Nephron progenitor cell (in vitro differentiated cells): ENCODE measurements at regions not wholly inside any gene's neighbourhood (a gene's known extent, or its start where the extent isn't known, plus 50 kb on each side); places are given as distances from the start of the nearest gene placed in this dataset.
"Not testable (repeated sequence)": the region's sequence is repeated elsewhere in the genome, so short reads cannot be mapped to it uniquely, and the experiment has no call there.

Experiments
- DNase-seq: peaks from one replicate; pipeline ENCODE4 v3.0.0; 2021
- H3K27ac Mint-ChIP-seq: 2 replicates; pipeline ENCODE4 v1.8.0; 2021; ENCODE audit warnings: mild to moderate bottlenecking, moderate library complexity, mixed read lengths
- H3K27me3 Mint-ChIP-seq: 2 replicates; pipeline ENCODE4 v1.8.0; 2021; ENCODE audit warnings: mild to moderate bottlenecking, low read depth, mixed read lengths; ENCODE audit not compliant: poor library complexity
- H3K36me3 Mint-ChIP-seq: 2 replicates; pipeline ENCODE4 v1.8.0; 2021; ENCODE audit warnings: low read depth, mixed read lengths
- H3K4me1 Mint-ChIP-seq: 2 replicates; pipeline ENCODE4 v1.8.0; 2021; ENCODE audit warnings: mixed read lengths
- H3K4me3 Mint-ChIP-seq: 2 replicates; pipeline ENCODE4 v1.8.0; 2021; ENCODE audit warnings: mild to moderate bottlenecking, moderate library complexity, mixed read lengths
- H3K9me3 Mint-ChIP-seq: 2 replicates; pipeline ENCODE4 v1.8.0; 2021; ENCODE audit warnings: mild to moderate bottlenecking, moderate library complexity, mixed read lengths
- CTCF ChIP-seq: fragments of 200-600 bp; sonication (generic); IDR thresholded peaks from 2 replicates; pipeline ENCODE4 v1.5.0; 2021; ENCODE audit warnings: antibody characterized with exemption

GRCh38 chr5:176133289-176133870 is 104.8 kb upstream of the SIMC1 start:
- DNase-seq, result peak; percentile 36
- Mint-ChIP-seq H3K4me3 (peak overlapping the region; percentile 73), H3K4me1 (peaks cover 19% of the 10 kb centered on the region), H3K27me3 (peaks cover 47% of the 10 kb centered on the region), H3K36me3 (no peaks in the 10 kb centered on the region), H3K27ac (no peak overlapping the region), H3K9me3 (peaks cover 4% of the 10 kb centered on the region)
- no peak for TF ChIP-seq CTCF

- Mint-ChIP-seq H3K36me3 (no peaks in the 10 kb centered on the region), H3K27ac (no peak overlapping the region), H3K4me3 (peak overlapping the region; percentile 73), H3K4me1 (peaks cover 19% of the 10 kb centered on the region), H3K27me3 (peaks cover 47% of the 10 kb centered on the region), H3K9me3 (peaks cover 4% of the 10 kb centered on the region)
- no peak for TF ChIP-seq CTCF
- DNase-seq, result no peak
Measured at GRCh38 chr5:176133877-176134276, 104.3 kb upstream of the SIMC1 start.

- no peak overlapping the region for H3K4me3 Mint-ChIP-seq
- H3K36me3 Mint-ChIP-seq, result no peaks in the 10 kb centered on the region
- DNase-seq, result no peak
- H3K27ac Mint-ChIP-seq, result no peak overlapping the region
- TF ChIP-seq CTCF, result no peak
- peaks cover 19% of the 10 kb centered on the region for H3K4me1 Mint-ChIP-seq
- peaks cover 47% of the 10 kb centered on the region for H3K27me3 Mint-ChIP-seq
- peaks cover 4% of the 10 kb centered on the region for H3K9me3 Mint-ChIP-seq
Measured at GRCh38 chr5:176134529-176135223, 103.5 kb upstream of the SIMC1 start.

GRCh38 chr5:176140138-176140537 is 98.1 kb upstream of the SIMC1 start:
- not testable (repeated sequence) for H3K9me3 Mint-ChIP-seq, H3K36me3 Mint-ChIP-seq, H3K27ac Mint-ChIP-seq, H3K4me1 Mint-ChIP-seq, H3K4me3 Mint-ChIP-seq, DNase-seq
- H3K27me3 Mint-ChIP-seq, result peaks cover 11% of the 10 kb centered on the region

GRCh38 chr5:176144508-176144907 is 93.7 kb upstream of the SIMC1 start:
- Mint-ChIP-seq H3K36me3 (peaks cover 5% of the 10 kb centered on the region), H3K4me3 (no peak overlapping the region), H3K4me1 (no peaks in the 10 kb centered on the region), H3K9me3 (peaks cover 5% of the 10 kb centered on the region), H3K27me3 (peaks cover 7% of the 10 kb centered on the region), H3K27ac (no peak overlapping the region)
- TF ChIP-seq CTCF, result no peak
- DNase-seq, result no peak

GRCh38 chr5:176149948-176150347 is 88.3 kb upstream of the SIMC1 start:
- not testable (repeated sequence) for H3K27ac Mint-ChIP-seq, H3K27me3 Mint-ChIP-seq, H3K4me3 Mint-ChIP-seq, H3K9me3 Mint-ChIP-seq, H3K36me3 Mint-ChIP-seq, DNase-seq
- H3K4me1 Mint-ChIP-seq, result peaks cover 41% of the 10 kb centered on the region

- Mint-ChIP-seq H3K4me1 (peaks cover 48% of the 10 kb centered on the region), H3K36me3 (no peaks in the 10 kb centered on the region), H3K27me3 (peaks cover 4% of the 10 kb centered on the region), H3K4me3 (no peak overlapping the region), H3K27ac (peak overlapping the region; percentile 81), H3K9me3 (no peaks in the 10 kb centered on the region)
- TF ChIP-seq CTCF, result no peak
- DNase-seq, result no peak
Measured at GRCh38 chr5:176151281-176151680, 86.9 kb upstream of the SIMC1 start.
